NCI-H748 (cell line): ENCODE measurements at regions not wholly inside any gene's neighbourhood (a gene's known extent, or its start where the extent isn't known, plus 50 kb on each side); places are given as distances from the start of the nearest gene placed in this dataset.

Experiments
- DNase-seq: peaks from one replicate; lab custom pipeline; 2025; ENCODE audit not compliant: unreplicated experiment; lab: John Stamatoyannopoulos, UW

DNA sequence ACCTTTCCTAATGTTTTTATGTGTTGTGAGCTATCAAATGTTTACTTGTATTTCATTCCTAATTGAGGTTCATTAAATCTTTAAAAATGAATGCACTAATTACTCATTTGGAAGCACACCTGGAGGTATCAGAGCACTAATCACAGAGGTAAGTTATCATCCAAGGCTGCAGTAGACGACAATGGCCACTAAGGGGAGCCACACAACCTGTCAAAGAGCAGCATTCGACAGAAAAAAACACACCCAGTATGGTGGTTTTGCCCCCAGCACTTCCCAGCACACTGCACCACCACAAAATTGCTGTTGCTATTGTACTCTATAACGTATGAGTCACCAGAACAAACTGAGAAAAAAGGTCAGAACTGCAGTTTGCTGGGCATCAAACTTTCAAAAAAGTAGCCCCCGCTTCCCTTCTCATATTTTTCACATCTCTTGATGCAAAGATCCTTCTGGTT is 205.9 kb upstream of the IGF1R start:
- peak; percentile 58 for DNase-seq

DNA sequence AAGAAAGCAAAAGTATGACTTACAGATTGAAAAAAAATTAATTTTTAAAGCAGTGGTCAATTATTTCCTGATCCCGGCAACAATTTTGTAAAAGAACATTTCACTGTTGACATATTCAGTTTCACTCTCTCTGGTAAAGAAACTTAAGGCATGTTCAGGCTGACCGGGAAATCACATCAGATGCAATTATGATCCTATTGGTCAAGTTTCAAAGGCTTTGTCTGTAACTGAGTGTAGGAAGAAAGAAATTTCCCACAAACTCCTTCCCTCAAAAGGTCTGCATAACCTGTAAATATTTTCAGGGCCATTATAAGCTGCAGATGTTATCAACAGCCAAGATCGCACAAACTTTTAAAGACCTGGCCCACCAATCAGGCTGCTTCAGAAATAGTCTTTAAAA is 205.4 kb upstream of the IGF1R start:
- DNase-seq: no peak

DNA sequence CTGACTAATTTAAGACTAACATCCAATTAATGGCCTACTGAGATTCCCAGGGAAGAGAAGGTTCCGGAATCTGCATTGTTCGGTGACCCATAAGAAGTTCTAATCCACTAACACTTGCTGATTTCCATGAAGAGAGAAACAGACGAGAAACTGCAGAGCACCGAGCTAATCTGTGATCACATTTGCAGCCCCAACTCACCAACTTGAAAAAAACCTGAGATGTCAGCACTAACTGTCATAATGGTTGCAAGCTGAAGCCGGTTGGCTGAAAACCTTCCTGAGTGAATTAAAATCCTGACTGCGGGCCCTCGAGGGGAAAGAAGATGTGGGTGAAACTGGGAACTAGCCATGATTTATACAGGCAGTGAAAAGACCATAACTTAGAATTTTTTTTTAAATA is 204.8 kb upstream of the IGF1R start:
- no peak for DNase-seq

DNA sequence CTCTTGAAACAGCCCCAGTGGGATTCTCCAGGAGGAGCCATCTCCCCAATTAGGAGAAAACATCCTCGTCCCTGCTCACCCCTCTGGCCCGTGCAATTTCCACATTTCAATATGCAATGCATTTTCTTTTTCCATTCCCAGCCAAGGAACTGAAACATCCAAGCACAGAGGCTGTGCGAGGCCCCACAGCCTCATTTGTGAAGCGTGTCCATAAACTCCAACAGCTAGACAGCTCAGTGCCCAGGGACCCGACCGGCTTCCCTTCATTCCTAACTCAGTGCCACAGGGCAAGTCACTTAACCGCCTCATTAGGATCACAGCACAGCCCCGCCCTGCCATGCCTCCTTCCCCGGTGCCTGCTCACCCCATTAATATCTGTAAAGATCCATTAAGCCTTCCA is 204.2 kb upstream of the IGF1R start:
- DNase-seq: no peak

DNA sequence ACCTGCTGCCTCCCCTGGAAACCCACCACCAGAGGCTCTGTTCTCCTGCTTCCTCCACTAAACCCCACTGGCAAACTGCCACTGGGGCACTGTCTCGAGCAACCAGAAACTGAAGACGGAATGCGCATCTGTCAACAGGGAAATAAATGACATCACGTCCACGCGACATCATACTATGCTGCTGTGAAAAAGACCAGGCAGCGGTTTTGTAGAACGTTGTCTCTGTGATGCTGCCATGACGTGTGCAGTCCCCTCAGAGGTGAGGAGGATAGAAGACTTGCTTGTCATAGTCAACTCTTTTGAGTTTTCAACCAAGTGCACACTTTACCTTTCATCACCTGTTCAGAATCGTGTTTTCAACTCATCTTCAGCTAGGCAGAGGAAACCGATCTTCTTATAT is 203.0 kb upstream of the IGF1R start:
- DNase-seq: no peak

DNA sequence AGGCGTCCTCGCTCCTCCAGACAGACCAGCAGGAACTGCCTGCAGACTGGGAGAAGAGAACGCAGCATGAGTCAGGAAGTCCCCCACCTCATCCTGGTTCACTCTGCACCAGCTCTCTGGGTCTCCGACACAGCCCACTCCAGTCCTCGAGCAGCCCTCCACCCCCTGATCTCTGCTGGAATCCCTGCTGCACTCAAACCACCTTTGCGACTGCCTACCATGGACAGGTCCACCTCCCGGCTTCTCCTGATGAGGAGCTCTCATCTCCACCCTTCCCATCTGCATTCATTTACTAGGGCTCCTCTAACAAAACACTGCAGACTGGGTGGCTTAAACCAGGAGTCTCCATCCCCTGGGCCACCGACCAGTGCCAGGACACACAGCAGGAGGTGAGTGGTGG is 202.3 kb upstream of the IGF1R start:
- DNase-seq: no peak

DNA sequence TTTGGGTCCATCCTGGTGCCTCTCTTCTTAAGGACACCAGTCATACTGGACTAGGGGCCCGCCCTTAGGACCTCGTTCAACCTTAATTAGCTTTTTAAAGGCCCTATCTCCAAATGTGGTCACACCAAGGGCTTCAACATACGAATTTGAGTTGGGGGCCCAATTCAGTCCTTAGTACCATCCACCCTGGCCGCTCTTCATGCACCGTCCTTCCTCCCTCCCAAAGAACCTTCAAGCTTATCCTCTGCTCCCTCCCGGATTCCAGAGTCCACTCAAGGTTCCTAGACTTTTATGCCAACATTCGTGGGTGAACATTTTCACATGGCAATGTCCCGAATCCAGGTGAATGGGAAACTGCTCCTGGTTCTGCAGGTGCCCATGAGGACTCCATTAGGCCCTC is 201.3 kb upstream of the IGF1R start:
- no peak for DNase-seq

DNA sequence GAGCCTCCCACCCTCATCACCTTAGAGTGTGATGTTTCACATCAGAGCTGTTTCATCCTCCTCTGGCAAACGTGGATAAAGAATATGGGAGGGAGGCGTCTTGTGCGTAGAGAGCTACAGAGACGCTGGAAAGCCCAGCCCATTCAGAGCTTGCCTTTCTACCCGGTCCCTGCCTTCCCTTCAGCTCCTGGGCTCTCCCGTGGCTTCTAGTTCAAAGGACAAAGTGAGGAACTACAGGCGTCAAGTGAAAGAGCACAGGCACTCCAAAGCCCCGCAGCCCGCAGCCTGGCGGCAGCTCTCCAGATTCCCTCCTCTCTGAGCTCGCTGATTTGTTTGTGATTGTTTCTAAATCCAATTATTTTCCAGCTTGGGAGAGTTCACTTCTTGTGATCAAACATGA is 197.1 kb upstream of the IGF1R start:
- no peak for DNase-seq

DNA sequence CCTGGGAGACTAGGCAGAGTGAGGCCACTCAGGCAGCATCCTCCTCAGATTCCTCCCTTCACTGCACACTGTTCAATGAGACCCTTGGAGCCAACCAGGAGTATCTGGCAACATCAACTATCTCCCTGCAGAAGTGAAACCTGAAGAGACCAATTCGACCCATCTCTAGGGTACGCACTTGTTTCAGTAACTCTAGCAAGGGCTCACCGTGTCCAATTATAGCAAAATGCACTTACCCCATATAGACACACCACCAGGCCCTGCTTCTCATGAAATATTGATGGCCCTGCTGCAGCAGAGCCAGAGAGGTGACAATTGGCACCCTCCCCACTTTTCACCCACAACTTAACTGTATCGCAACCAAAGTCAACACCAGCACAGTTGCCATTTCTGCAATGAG is 196.1 kb upstream of the IGF1R start:
- DNase-seq: no peak

DNA sequence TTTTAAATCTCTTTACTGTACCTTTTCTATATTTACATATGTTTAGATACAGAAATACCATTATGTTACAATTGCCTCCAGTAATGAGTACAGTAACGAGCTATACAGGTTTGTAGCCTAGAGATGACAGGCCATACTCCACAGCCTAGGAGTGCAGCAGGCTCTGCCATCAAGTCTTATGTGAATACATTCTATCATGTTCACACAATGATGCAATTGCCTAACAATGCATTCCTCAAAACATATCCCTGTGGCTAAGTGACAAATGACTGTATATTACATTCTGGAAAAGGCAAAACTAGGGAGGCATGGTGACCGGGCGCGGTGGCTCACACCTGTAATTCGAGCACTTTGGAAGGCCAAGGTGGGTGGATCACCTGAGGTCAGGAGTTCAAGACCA is 192.4 kb upstream of the IGF1R start:
- DNase-seq: no peak

DNA sequence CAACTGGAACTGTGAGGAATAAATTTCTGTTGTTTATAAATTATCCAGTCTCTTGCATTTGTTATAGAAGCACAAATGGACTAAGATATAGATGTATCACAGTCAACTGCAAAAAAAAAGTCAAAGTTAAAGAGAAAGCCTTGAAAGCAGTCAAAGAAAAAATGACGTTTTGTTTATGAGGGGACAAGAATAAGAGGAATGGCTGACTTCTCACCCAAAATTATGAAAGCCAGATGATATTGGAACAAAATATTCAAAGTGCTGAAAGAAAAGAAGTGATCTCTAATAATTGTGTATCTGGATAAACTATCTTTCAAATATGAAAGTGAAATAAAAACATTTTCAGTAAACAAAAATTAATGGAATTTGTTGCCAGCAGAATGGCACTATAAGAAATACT is 171.8 kb upstream of the IGF1R start:
- DNase-seq: no peak

DNA sequence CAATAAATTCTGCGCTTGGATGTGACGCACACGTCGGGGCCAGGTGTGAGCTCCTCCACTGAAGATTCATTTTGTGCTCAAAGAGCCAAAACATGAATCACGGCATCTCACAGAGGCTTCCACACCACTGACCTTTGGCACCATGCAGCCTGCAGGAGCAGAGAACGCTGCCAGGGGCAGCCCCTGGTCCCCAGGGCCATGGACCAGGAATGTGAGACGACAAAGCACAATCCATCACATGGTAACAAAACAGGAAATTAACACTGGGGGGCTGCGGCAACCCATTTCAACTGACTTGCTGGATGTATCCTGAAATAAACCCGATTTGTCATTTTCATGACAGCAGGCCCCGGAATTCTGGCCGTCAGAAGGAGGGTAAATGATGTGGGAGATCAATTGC is 167.5 kb upstream of the IGF1R start:
- DNase-seq: no peak

DNA sequence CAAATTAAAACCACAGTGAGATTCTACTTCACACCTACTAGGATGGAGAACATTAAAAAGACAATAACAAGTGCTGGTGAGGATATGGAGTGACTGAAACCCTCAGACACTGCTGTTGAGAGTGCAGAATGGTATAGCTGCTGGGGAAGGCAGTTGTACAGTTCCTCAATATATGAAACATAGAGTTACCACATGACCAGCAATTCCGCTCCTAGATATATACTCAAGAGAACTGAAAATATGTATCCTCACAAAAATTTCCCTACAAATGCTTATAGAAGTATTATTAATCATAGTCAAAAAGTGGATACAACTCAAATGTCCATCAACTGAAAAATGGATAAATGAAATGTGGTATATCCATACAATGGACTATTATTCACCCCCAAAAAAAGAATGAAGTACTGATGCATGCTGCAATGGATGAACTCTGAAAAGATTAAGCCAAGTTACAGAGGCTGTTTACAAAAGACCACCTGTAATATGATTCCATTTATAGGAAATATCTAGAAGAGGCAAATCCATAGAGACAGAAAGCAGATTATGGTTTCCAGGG is 164.7 kb upstream of the IGF1R start:
- DNase-seq: no peak

DNA sequence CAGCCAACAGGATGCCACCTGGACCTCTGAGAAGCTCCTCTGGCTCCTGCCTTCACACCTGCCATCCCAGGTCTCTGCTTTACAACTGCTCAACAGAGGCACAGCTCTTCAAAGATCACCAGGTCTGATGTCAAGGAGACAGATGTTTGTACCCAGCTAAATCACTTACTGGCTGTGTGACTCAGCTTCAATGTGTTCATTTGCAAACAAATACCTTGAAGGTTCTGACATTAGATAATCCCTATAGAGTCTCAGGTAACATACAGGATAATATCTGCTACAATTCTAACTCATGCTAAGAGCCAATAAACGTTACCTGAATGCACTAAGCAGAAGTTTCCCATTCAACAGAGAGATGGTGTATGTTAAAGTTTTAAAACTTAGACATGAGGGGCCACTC is 163.4 kb upstream of the IGF1R start:
- no peak for DNase-seq

DNA sequence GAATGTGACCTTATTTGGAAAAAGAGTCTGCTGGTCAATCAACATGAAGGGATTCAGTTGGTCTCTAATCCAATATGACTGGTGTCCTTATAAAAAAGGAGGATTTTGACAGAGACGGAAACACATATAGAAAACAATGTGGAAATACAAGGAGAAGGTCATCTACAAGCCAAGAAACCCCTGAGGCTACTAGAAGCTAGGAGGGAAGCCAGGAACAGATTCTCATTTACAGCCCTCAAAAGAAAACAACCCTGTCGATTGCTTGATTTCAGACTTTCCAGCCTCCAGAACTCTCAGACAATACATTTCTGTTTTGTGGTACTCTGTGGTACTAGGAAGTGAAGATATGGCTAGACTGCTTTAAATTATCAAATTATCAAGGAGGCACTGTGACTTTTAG is 162.9 kb upstream of the IGF1R start:
- DNase-seq: no peak

DNA sequence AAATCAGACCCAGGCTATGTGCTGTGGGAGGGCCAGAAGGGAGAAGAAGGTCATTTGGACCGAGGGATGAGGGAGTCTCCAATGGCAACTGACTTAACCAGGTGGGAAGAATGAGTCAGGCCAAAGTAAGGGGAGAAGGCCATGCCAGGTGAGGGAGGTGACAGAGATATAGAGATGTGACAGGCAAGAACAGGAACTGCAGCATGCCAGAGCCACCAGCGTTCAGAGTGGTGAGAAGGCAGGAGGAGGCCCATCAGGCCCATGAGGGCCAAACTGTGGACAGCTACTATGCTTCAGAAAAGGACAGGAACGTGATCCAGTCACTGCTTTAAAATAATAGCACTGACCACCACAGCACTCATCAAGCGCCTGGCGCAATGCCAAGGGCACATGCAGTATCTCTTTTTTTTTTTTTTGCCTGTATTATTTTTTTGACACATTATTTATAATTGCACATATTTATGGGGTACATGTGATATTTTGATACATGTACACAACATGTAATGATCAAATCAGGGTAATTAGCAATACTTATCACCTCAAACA is 154.3 kb upstream of the IGF1R start:
- DNase-seq: no peak

DNA sequence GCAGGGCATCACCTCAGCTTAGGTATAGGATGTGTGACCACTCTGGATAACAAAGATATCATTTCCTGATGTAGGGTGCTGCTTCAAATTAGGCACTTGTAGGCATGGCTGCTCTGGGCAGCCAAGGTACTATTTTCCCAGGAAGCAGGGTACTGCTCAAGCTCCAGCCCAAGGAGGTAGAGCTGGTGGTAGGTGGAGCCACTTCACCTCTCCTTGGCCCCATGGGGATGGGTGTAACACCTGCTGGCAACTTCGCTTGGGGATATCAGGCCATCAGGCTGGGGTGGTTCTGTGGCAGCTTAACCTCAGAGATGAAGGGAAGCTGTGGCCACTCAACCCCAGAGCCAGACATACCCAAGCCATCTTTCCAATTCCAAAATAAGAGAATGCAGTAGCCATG is 147.1 kb upstream of the IGF1R start:
- DNase-seq: no peak

DNA sequence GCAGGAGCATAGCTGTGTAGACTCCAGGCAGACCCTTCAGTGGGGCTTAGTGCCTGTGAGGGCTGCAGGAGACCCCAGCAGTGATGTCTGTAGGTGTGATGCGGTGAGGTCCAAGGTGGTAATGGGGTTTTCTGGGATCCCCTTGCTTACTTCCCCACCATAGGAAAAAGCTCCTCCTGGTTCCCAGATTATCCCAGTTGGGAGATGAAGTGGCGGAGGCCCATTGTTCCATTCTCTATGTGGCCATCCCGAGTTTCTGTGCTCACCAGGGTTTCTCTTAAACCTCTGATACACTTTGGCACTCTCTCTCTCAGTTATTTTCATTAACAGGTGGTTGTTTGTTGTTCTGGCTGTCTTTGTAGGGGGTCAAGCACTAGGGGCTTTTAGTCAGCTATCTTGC is 146.7 kb upstream of the IGF1R start:
- DNase-seq: no peak

DNA sequence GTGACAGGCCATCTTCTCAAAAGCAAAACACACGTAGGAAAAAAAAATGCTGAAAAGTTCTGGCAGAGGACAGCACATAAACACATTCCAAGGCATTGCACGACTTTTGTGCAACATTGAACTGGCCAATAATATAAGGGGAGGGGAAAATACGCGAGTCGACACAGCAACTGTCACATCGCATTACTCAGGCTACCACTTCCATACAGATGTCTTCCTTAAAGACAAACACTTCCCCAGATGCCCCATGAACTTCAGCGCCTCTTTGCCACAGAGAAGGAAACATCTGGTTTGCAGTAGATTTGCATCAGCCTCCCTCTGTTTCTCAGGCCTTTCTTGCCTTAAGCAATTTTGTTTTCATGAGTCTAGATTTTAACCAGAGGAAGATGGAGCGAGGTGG is 144.4 kb upstream of the IGF1R start:
- DNase-seq: no peak

DNA sequence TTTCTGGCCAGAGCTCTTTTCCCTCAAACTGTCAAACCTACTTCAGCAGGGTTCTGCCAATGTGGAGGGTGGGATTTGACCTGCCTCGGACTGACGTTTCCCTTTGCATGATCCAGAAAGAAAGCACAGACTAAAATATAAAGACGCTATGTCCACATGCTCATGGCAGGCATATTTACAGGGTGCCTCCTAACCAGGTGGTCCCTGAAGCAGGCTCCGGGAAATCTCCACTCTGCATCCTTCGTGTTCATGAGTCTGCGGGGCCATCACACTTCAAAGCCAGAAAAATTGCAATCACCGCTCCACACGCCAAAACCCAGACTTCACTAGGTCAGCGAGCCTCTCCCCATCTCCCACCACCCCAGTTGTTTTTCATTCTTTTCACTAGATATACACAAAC is 143.3 kb upstream of the IGF1R start:
- no peak for DNase-seq

DNA sequence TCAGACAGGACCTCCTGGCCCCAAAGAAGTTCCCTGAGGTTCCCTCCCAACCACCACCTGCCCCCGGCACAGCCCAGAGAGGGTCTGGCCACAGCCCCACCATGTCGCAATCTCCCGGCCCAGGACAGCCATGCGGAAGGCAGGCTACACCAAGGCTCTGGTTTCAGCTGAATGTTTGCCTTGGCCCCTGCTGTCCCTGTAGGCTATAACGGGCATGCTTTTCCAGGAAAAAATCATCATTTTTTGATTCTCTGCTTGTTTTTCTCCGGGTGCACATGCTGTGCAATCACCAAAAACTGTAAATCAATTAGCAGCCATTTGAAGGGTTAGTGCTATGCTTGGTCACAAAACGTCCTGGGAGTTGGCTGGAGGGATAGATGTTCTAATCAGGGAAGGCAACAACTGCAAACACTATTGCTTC is 142.7 kb upstream of the IGF1R start:
- no peak for DNase-seq

DNA sequence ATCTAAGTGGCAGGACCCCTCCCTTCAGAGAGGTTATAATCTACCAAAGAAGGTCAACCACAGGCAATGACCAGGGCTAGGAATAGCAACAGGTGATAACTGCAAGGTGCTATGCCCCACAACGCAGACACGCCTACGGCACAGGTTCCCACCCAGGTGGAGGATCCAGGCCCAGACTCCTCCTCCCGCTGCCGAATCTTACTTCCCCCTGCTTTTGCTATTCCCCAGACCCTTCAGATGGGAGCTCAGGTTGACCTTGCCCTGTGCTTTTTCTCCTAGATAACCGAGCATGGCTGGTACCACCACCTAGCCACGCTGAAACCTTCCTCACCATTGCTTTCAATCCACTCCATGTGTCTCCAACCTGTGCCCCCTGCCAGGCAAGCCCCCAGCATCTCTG is 142.2 kb upstream of the IGF1R start:
- DNase-seq: no peak

DNA sequence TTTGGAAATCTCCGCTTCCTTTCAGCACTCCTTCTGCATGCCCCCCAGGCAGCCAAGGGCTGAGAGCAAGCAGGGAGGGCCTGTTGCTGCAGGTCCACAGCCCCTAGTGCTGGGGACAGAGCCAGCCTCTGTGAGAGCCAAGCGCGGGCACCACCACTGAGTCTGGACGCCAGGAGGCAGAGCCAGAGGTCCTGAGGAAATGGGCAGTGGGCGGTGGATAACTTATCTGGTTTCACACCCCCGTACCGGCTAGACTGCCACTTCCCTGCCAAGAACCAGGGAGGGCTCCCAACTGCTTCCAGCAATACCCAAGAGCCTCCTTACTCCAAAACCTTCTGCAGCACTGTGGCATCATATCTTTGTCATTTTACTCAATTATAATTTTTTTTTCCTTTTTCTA is 141.6 kb upstream of the IGF1R start:
- DNase-seq: no peak
